Mesodermal cell (in vitro differentiated cells): ENCODE measurements at regions not wholly inside any gene's neighbourhood (a gene's known extent, or its start where the extent isn't known, plus 50 kb on each side); places are given as distances from the start of the nearest gene placed in this dataset.
A peak's percentile ranks its signal among the peaks of the same experiment; 100 is the strongest.

Source experiments
- H3K27ac ChIP-seq: 2 replicates; pipeline ENCODE4 v1.7.0; 2013; ENCODE audit warnings: mild to moderate bottlenecking, low read depth, low read length, moderate library complexity; ENCODE audit not compliant: severe bottlenecking
- H3K36me3 ChIP-seq: 2 replicates; pipeline ENCODE4 v1.7.1; 2013; ENCODE audit warnings: mild to moderate bottlenecking, low read length, moderate library complexity; ENCODE audit not compliant: control insufficient read depth, insufficient read depth
- H3K4me1 ChIP-seq: one replicate; pipeline ENCODE4 v1.7.1; 2013; ENCODE audit warnings: mild to moderate bottlenecking, low read length; ENCODE audit not compliant: insufficient read depth, control insufficient read depth, poor library complexity, severe bottlenecking
- H3K4me3 ChIP-seq: 2 replicates; pipeline ENCODE4 v1.7.0; 2013; ENCODE audit warnings: low read length, control low read depth, mild to moderate bottlenecking; ENCODE audit not compliant: insufficient read depth, poor library complexity, severe bottlenecking; ENCODE audit errors: extremely low read depth
- H3K9me3 ChIP-seq: 2 replicates; pipeline ENCODE4 v1.7.1; 2013; ENCODE audit warnings: mild to moderate bottlenecking, low read length, moderate library complexity; ENCODE audit not compliant: control insufficient read depth
- WGBS, 2 experiments: methylation state at CpG; one replicate each; pipeline ENCODE4 v1.1.5; 2013; ENCODE audit warnings: missing lambda C conversion rate in 2 of 2; ENCODE audit not compliant: insufficient coverage in 2 of 2; 5-methylcytosine and 5-hydroxymethylcytosine counted together

GRCh38 chr12:86670986-86671385, 414.8 kb upstream of the MGAT4C start:
- Histone ChIP-seq H3K36me3 (no peaks in the 10 kb centered on the region), H3K9me3 (no peaks in the 10 kb centered on the region), H3K4me3 (no peak overlapping the region), H3K27ac (no peak overlapping the region), H3K4me1 (no peaks in the 10 kb centered on the region)
- 90% methylated on average over 2 of the region's 4 CpGs; no CpG with 5 or more reads in 1 of the 2 experiments for WGBS, 2 experiments

GRCh38 chr12:86669010-86669409, 412.8 kb upstream of the MGAT4C start:
- WGBS, 2 experiments: 88% methylated on average over 3 of the region's 3 CpGs; no CpG with 5 or more reads in 1 of the 2 experiments
- Histone ChIP-seq H3K9me3 (no peaks in the 10 kb centered on the region), H3K36me3 (no peaks in the 10 kb centered on the region), H3K27ac (no peak overlapping the region), H3K4me3 (no peak overlapping the region), H3K4me1 (no peaks in the 10 kb centered on the region)

GRCh38 chr12:86666316-86666715, 410.1 kb upstream of the MGAT4C start:
- Histone ChIP-seq H3K4me3 (no peak overlapping the region), H3K9me3 (no peaks in the 10 kb centered on the region), H3K4me1 (no peaks in the 10 kb centered on the region), H3K36me3 (no peaks in the 10 kb centered on the region), H3K27ac (no peak overlapping the region)

DNA sequence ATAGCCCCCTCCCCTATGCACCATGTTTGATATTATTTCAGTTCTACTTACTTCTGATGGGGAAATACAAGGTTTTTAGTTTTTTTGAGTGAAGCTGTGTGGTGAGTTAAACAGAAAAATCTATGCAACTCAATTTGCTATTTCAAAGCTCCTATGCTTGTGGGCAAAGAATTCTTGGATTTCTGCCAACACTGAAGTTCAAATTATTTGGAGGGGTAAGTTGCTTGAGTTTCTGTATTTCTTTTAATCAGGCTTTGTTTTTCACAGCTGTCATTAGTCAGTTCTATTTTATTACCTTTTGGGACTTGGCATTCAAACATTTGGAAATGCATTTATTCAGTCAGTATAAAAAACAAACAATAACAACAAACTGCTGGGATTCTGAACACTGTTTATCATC, 407.5 kb upstream of the MGAT4C start:
- H3K4me3 ChIP-seq: no peak overlapping the region
- no peaks in the 10 kb centered on the region for H3K9me3 ChIP-seq
- H3K36me3 ChIP-seq: no peaks in the 10 kb centered on the region
- H3K27ac ChIP-seq: no peak overlapping the region
- no peaks in the 10 kb centered on the region for H3K4me1 ChIP-seq

DNA sequence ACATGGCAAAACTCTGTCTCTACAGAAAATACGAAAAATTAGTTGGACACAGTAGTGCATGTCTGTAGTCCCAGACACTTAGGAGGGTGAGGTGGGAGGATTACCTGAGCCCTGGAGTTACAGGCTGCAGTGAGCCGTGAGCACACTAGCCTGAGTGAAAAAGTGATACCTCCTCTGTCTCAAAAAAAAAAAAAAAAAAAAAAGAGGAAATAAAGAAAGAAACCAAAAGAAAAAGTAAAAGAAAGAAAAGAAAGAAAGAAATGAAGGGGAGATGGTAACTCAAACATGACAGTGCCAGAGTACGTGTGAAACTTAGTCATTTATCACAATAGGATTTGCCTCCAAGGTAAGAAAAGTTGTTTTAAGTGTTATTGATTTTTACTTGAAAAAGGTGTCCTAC, 407.0 kb upstream of the MGAT4C start:
- Histone ChIP-seq H3K27ac (no peak overlapping the region), H3K9me3 (no peaks in the 10 kb centered on the region), H3K4me1 (no peaks in the 10 kb centered on the region), H3K36me3 (no peaks in the 10 kb centered on the region), H3K4me3 (no peak overlapping the region)
- 67 to 83% methylated on average over 1 to 2 of the region's 3 CpGs for WGBS, 2 experiments

GRCh38 chr12:86662464-86662863, 406.3 kb upstream of the MGAT4C start:
- Histone ChIP-seq H3K4me3 (no peak overlapping the region), H3K4me1 (no peaks in the 10 kb centered on the region), H3K9me3 (no peaks in the 10 kb centered on the region), H3K36me3 (no peaks in the 10 kb centered on the region), H3K27ac (no peak overlapping the region)
- WGBS, 2 experiments: 86% methylated on average over 1 of the region's 1 CpG; no CpG with 5 or more reads in 1 of the 2 experiments

DNA sequence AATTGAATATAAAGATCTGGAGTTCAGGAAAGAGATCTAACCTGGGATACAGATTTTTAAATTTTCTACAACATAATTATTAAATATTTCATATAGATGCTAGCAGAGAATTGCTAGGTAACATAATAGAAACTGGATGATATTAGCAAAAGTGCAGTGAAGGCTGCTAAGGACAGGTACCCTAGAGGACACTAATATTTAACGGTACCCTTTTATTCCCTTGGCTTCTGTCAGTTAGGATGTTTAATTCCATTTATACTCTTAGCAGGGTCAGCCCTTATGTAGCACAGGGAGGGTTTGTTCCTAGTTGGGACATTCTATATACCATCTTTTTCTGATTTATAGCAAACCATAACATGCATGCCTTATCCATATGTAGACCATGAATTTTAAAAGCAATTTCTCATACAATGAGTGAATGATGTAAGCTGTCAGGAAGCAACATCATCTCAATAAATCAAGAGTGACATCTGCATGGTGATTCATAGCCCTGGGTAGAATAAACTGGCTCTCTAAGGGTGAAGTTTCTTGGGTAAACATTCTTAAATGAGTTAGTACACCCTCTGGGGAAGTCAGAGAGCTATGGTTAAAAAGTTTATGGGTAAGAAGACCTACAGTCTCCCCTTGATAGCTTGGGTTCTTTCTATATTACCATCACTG, 404.4 kb upstream of the MGAT4C start:
- Histone ChIP-seq H3K36me3 (no peaks in the 10 kb centered on the region), H3K4me3 (no peak overlapping the region), H3K9me3 (no peaks in the 10 kb centered on the region), H3K4me1 (no peaks in the 10 kb centered on the region), H3K27ac (peak overlapping the region; percentile 47)
- no CpG with 5 or more reads among the region's 1 CpG for WGBS, 2 experiments

DNA sequence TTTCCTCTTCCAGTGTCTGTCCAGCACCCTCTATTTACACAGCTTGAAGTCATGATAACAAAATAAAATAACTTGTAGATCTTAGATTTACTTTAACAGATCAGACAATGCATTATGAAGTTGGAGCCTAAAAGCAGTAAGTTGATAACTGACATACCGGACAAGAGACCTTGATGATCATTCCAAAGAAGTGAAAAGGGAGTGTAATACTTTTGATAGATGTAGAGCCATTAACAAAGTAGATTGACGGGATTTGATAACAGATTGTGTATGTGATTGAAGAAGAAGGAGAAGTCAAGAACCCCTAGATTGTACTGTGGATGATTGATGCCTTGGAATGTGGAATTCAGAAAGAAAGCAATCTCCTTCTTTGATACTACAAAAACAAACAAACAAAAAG, 403.8 kb upstream of the MGAT4C start:
- no peak overlapping the region for H3K4me3 ChIP-seq

GRCh38 chr12:86658303-86658702, 402.1 kb upstream of the MGAT4C start:
- Histone ChIP-seq H3K27ac (no peak overlapping the region), H3K4me1 (no peaks in the 10 kb centered on the region), H3K36me3 (no peaks in the 10 kb centered on the region), H3K9me3 (no peaks in the 10 kb centered on the region), H3K4me3 (no peak overlapping the region)

More for the DNA sequence above, 403.8 kb upstream of the MGAT4C start:
- 74 to 83% methylated on average over 1 to 2 of the region's 2 CpGs for WGBS, 2 experiments
- H3K27ac ChIP-seq: no peak overlapping the region
- H3K36me3 ChIP-seq: no peaks in the 10 kb centered on the region
- no peaks in the 10 kb centered on the region for H3K4me1 ChIP-seq
- no peaks in the 10 kb centered on the region for H3K9me3 ChIP-seq

GRCh38 chr12:86647800-86648199, 391.6 kb upstream of the MGAT4C start:
- H3K4me3 ChIP-seq: no peak overlapping the region
- WGBS, 2 experiments: no CpG with 5 or more reads among the region's 2 CpGs
- H3K4me1 ChIP-seq: no peaks in the 10 kb centered on the region
- no peaks in the 10 kb centered on the region for H3K36me3 ChIP-seq
- no peaks in the 10 kb centered on the region for H3K9me3 ChIP-seq
- H3K27ac ChIP-seq: no peak overlapping the region

- Histone ChIP-seq H3K27ac (no peak overlapping the region), H3K4me1 (no peaks in the 10 kb centered on the region), H3K36me3 (no peaks in the 10 kb centered on the region), H3K4me3 (no peak overlapping the region), H3K9me3 (no peaks in the 10 kb centered on the region)
- 75 to 100% methylated on average over 2 of the region's 4 CpGs for WGBS, 2 experiments
Observed at GRCh38 chr12:86634456-86635410, 378.5 kb upstream of the MGAT4C start.
